ENCODE measurements at regions not wholly inside any gene's neighbourhood (a gene's known extent, or its start where the extent isn't known, plus 50 kb on each side); places are given as distances from the start of the nearest gene placed in this dataset.
"Not testable (repeated sequence)": the region's sequence is repeated elsewhere in the genome, so short reads cannot be mapped to it uniquely, and the experiment has no call there.

DNA sequence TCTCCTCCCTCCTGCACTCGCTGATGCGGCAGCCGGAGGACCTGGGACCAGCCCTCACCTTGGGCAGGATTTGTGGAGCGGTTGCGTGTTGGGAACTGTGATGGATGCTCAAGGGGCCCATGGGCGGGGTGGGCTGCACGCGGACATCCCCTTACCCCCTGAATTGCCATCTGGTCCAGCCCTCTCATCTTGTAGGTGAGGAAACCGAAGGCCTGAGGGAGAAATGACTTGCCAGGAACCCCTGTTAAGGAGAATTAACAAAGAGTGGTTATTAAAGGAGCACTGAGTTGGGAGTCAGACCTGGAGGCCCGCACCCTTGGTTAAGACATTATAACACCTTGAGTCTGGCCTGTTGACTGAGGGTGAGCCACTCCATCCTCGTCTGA is 2752.2 kb downstream of the RPIA start:
- not testable (repeated sequence) for H3K4me1 ChIP-seq (ENCODE audit: insufficient read depth, low read length); H3K27me3 ChIP-seq (ENCODE audit: insufficient read depth, low read length); H3K4me3 ChIP-seq (ENCODE audit: insufficient read depth, low read depth, low read length); H3K9me3 Mint-ChIP-seq (ENCODE audit: unreplicated experiment); H3K36me3 Mint-ChIP-seq (ENCODE audit: low read depth, unreplicated experiment); H3K79me2 ChIP-seq (ENCODE audit: insufficient read depth, low read length); H3K36me3 ChIP-seq (ENCODE audit: insufficient read depth, low read length); H3K4me1 Mint-ChIP-seq (ENCODE audit: low read depth, unreplicated experiment); DNase-seq (ENCODE audit: low read depth); H4K20me1 ChIP-seq (ENCODE audit: insufficient read depth, low read length); H3K27me3 Mint-ChIP-seq (ENCODE audit: low read depth, unreplicated experiment); H3K4me2 ChIP-seq (ENCODE audit: low read length); H3K27ac ChIP-seq (ENCODE audit: low read depth, low read length); H3K9me3 ChIP-seq (ENCODE audit: insufficient read depth, low read depth, low read length); H3K9ac ChIP-seq (ENCODE audit: low read length); H3K27ac Mint-ChIP-seq (ENCODE audit: unreplicated experiment); H2AFZ ChIP-seq (ENCODE audit: low read depth, low read length); H3K4me3 Mint-ChIP-seq (ENCODE audit: unreplicated experiment); FAIRE-seq

DNA sequence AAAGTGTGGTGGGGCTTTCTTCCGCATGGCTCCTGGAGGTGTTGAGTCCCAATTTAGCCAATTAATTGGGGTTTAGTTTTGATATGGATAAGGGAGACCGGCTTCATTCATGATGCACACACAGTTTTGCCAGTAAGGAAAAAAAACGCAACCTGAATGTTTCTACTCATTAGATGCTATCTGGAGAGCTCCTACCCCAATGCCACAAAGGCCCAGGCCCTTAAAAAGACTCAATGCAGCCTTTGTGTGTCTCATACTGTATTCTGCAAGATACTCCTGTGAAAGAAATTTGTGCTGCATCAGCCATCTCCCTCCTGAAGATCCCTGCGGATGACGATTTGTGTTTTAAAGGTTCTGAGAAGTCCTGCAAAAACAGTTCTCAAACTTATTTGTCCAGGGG is 2754.2 kb downstream of the RPIA start:
- H3K4me1 ChIP-seq (ENCODE audit: insufficient read depth, low read length); H3K9me3 Mint-ChIP-seq (ENCODE audit: unreplicated experiment); H3K27me3 Mint-ChIP-seq (ENCODE audit: low read depth, unreplicated experiment); H3K9me3 ChIP-seq (ENCODE audit: insufficient read depth, low read depth, low read length); H3K4me1 Mint-ChIP-seq (ENCODE audit: low read depth, unreplicated experiment); DNase-seq (ENCODE audit: low read depth); FAIRE-seq; H3K36me3 Mint-ChIP-seq (ENCODE audit: low read depth, unreplicated experiment); H3K79me2 ChIP-seq (ENCODE audit: insufficient read depth, low read length); H4K20me1 ChIP-seq (ENCODE audit: insufficient read depth, low read length); H3K27me3 ChIP-seq (ENCODE audit: insufficient read depth, low read length); H3K27ac Mint-ChIP-seq (ENCODE audit: unreplicated experiment); H3K36me3 ChIP-seq (ENCODE audit: insufficient read depth, low read length); H3K4me3 ChIP-seq (ENCODE audit: insufficient read depth, low read depth, low read length); H3K4me3 Mint-ChIP-seq (ENCODE audit: unreplicated experiment); H2AFZ ChIP-seq (ENCODE audit: low read depth, low read length); H3K4me2 ChIP-seq (ENCODE audit: low read length); H3K27ac ChIP-seq (ENCODE audit: low read depth, low read length); H3K9ac ChIP-seq (ENCODE audit: low read length): not testable (repeated sequence)

DNA sequence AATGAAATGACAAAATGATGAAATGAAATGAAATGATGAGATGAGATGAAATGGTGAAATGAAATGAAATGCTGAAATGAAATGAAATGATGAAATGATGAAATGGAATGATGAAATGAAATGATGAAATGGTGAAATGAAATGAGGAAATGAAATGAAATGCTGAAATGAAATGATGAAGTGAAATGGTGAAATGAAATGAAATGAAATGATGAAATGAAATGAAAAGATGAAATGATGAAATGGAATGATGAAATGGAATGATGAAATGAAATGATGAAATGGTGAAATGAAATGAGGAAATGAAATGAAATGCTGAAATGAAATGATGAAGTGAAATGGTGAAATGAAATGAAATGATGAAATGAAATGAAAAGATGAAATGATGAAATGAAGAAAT is 2755.0 kb downstream of the RPIA start:
- H3K4me1 Mint-ChIP-seq (ENCODE audit: low read depth, unreplicated experiment); H3K9me3 ChIP-seq (ENCODE audit: insufficient read depth, low read depth, low read length); H3K79me2 ChIP-seq (ENCODE audit: insufficient read depth, low read length); H3K9me3 Mint-ChIP-seq (ENCODE audit: unreplicated experiment); H3K4me3 Mint-ChIP-seq (ENCODE audit: unreplicated experiment); H3K27ac ChIP-seq (ENCODE audit: low read depth, low read length); H3K9ac ChIP-seq (ENCODE audit: low read length); H3K36me3 ChIP-seq (ENCODE audit: insufficient read depth, low read length); H3K36me3 Mint-ChIP-seq (ENCODE audit: low read depth, unreplicated experiment); H4K20me1 ChIP-seq (ENCODE audit: insufficient read depth, low read length); H3K27me3 ChIP-seq (ENCODE audit: insufficient read depth, low read length); FAIRE-seq; H3K4me2 ChIP-seq (ENCODE audit: low read length); H3K4me3 ChIP-seq (ENCODE audit: insufficient read depth, low read depth, low read length); H3K27me3 Mint-ChIP-seq (ENCODE audit: low read depth, unreplicated experiment); H3K4me1 ChIP-seq (ENCODE audit: insufficient read depth, low read length); H2AFZ ChIP-seq (ENCODE audit: low read depth, low read length); DNase-seq (ENCODE audit: low read depth); H3K27ac Mint-ChIP-seq (ENCODE audit: unreplicated experiment): not testable (repeated sequence)

DNA sequence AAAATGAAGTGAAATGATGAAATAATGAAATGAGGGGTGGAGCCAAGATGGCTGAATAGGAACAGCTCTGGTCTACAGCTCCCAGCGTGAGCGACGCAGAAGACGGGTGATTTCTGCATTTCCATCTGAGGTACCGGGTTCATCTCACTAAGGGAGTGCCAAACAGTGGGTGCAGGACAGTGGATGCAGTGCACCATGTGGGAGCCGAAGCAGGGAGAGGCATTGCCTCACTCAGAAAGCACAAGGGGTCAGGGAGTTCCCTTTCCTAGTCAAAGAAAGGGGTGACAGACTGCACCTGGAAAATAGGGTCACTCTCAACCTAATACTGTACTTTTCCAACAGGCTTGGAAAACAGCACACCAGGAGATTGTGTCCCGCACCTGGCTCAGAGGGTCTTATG is 2755.4 kb downstream of the RPIA start:
- not testable (repeated sequence) for H3K9ac ChIP-seq (ENCODE audit: low read length); H3K4me3 Mint-ChIP-seq (ENCODE audit: unreplicated experiment); H3K9me3 ChIP-seq (ENCODE audit: insufficient read depth, low read depth, low read length); H3K4me1 ChIP-seq (ENCODE audit: insufficient read depth, low read length); H3K79me2 ChIP-seq (ENCODE audit: insufficient read depth, low read length); H3K9me3 Mint-ChIP-seq (ENCODE audit: unreplicated experiment); H3K27me3 ChIP-seq (ENCODE audit: insufficient read depth, low read length); H3K27ac ChIP-seq (ENCODE audit: low read depth, low read length); DNase-seq (ENCODE audit: low read depth); H3K27ac Mint-ChIP-seq (ENCODE audit: unreplicated experiment); H3K36me3 Mint-ChIP-seq (ENCODE audit: low read depth, unreplicated experiment); H3K4me1 Mint-ChIP-seq (ENCODE audit: low read depth, unreplicated experiment); H3K27me3 Mint-ChIP-seq (ENCODE audit: low read depth, unreplicated experiment); H3K4me2 ChIP-seq (ENCODE audit: low read length); H3K36me3 ChIP-seq (ENCODE audit: insufficient read depth, low read length); H4K20me1 ChIP-seq (ENCODE audit: insufficient read depth, low read length); H2AFZ ChIP-seq (ENCODE audit: low read depth, low read length); FAIRE-seq; H3K4me3 ChIP-seq (ENCODE audit: insufficient read depth, low read depth, low read length)

DNA sequence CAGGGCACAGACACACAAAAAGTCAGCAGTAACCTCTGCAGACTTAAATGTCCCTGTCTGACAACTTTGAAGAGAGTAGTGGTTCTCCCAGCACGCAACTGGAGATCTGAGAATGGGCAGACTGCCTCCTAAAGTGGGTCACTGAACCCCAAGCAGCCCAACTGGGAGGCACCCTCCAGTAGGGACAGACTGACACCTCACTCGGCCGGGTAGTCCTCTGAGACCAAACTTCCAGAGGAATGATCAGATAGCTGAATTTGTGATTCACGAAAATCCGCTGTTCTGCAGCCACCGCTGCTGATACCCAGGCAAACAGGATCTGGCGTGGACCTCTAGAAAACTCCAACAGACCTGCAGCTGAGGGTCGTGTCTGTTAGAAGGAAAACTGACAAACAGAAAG is 2756.0 kb downstream of the RPIA start:
- not testable (repeated sequence) for H3K36me3 Mint-ChIP-seq (ENCODE audit: low read depth, unreplicated experiment); H3K27ac ChIP-seq (ENCODE audit: low read depth, low read length); H3K9me3 ChIP-seq (ENCODE audit: insufficient read depth, low read depth, low read length); H3K4me3 ChIP-seq (ENCODE audit: insufficient read depth, low read depth, low read length); H3K27me3 Mint-ChIP-seq (ENCODE audit: low read depth, unreplicated experiment); FAIRE-seq; H4K20me1 ChIP-seq (ENCODE audit: insufficient read depth, low read length); H3K9ac ChIP-seq (ENCODE audit: low read length); H3K36me3 ChIP-seq (ENCODE audit: insufficient read depth, low read length); H3K4me2 ChIP-seq (ENCODE audit: low read length); H3K9me3 Mint-ChIP-seq (ENCODE audit: unreplicated experiment); H3K4me1 ChIP-seq (ENCODE audit: insufficient read depth, low read length); H3K27me3 ChIP-seq (ENCODE audit: insufficient read depth, low read length); H3K79me2 ChIP-seq (ENCODE audit: insufficient read depth, low read length); H3K27ac Mint-ChIP-seq (ENCODE audit: unreplicated experiment); H3K4me1 Mint-ChIP-seq (ENCODE audit: low read depth, unreplicated experiment); H2AFZ ChIP-seq (ENCODE audit: low read depth, low read length); H3K4me3 Mint-ChIP-seq (ENCODE audit: unreplicated experiment); DNase-seq (ENCODE audit: low read depth)

DNA sequence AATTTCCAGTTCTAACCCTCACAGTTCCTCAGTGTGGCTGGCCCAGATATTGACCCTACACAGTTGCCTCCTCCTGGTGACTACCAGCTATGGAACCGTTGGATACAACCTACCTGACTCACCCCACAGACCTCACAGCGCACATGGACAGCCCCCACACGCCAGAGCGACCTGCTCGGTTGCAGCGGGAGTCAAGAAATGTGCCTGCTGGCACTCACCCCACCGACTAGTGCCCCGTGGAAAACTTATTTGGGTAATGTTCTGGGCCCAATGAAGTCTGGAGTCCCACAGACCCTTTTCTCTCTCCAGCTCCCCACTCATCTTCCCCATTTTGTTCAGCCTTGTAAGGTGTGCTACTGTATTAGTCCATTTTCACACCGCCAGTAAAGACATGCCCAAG is 2770.8 kb downstream of the RPIA start:
- not testable (repeated sequence) for H3K4me3 Mint-ChIP-seq (ENCODE audit: unreplicated experiment); H3K9ac ChIP-seq (ENCODE audit: low read length); H3K27ac ChIP-seq (ENCODE audit: low read depth, low read length); H3K4me1 Mint-ChIP-seq (ENCODE audit: low read depth, unreplicated experiment); H3K4me3 ChIP-seq (ENCODE audit: insufficient read depth, low read depth, low read length); H3K27me3 ChIP-seq (ENCODE audit: insufficient read depth, low read length); FAIRE-seq; H4K20me1 ChIP-seq (ENCODE audit: insufficient read depth, low read length); H3K27ac Mint-ChIP-seq (ENCODE audit: unreplicated experiment); H3K9me3 Mint-ChIP-seq (ENCODE audit: unreplicated experiment); H3K36me3 ChIP-seq (ENCODE audit: insufficient read depth, low read length); DNase-seq (ENCODE audit: low read depth); H3K79me2 ChIP-seq (ENCODE audit: insufficient read depth, low read length); H3K4me1 ChIP-seq (ENCODE audit: insufficient read depth, low read length); H3K9me3 ChIP-seq (ENCODE audit: insufficient read depth, low read depth, low read length); H3K4me2 ChIP-seq (ENCODE audit: low read length); H2AFZ ChIP-seq (ENCODE audit: low read depth, low read length); H3K36me3 Mint-ChIP-seq (ENCODE audit: low read depth, unreplicated experiment); H3K27me3 Mint-ChIP-seq (ENCODE audit: low read depth, unreplicated experiment)
